SHP77 (cell line): ENCODE measurements at regions not wholly inside any gene's neighbourhood (a gene's known extent, or its start where the extent isn't known, plus 50 kb on each side); places are given as distances from the start of the nearest gene placed in this dataset.
"Not testable (repeated sequence)": the region's sequence is repeated elsewhere in the genome, so short reads cannot be mapped to it uniquely, and the experiment has no call there.

Source experiments
- DNase-seq, 2 experiments: peaks; one replicate each; lab custom pipeline; 2025; lab: John Stamatoyannopoulos, UW

GRCh38 chr13:80718970-80719369, 378.0 kb upstream of the SPRY2 start:
- no peak for DNase-seq

GRCh38 chr13:80717776-80718175, 376.9 kb upstream of the SPRY2 start:
- DNase-seq = no peak

- peak; percentile 51 for DNase-seq
Measured at GRCh38 chr13:80716610-80717081, 375.7 kb upstream of the SPRY2 start.

GRCh38 chr13:80712026-80712425, 371.1 kb upstream of the SPRY2 start:
- no peak for DNase-seq

GRCh38 chr13:80708791-80709190, 367.9 kb upstream of the SPRY2 start:
- DNase-seq = no peak

- DNase-seq = no peak
Measured at GRCh38 chr13:80707000-80707983, 366.4 kb upstream of the SPRY2 start.

GRCh38 chr13:80706164-80706471, 365.2 kb upstream of the SPRY2 start:
- no peak for DNase-seq

GRCh38 chr13:80705371-80706163, 364.6 kb upstream of the SPRY2 start:
- DNase-seq = no peak

- DNase-seq = no peak
Measured at GRCh38 chr13:80704369-80704768, 363.4 kb upstream of the SPRY2 start.

- no peak for DNase-seq
Measured at GRCh38 chr13:80695841-80696240, 354.9 kb upstream of the SPRY2 start.

GRCh38 chr13:80691814-80692213, 350.9 kb upstream of the SPRY2 start:
- DNase-seq = not testable (repeated sequence)

- DNase-seq = no peak
Measured at GRCh38 chr13:80690208-80690607, 349.3 kb upstream of the SPRY2 start.

GRCh38 chr13:80688593-80688992, 347.7 kb upstream of the SPRY2 start:
- no peak for DNase-seq

GRCh38 chr13:80685942-80686341, 345.0 kb upstream of the SPRY2 start:
- no peak for DNase-seq

GRCh38 chr13:80684217-80684991, 343.5 kb upstream of the SPRY2 start:
- DNase-seq = no peak

GRCh38 chr13:80680786-80681366, 339.9 kb upstream of the SPRY2 start:
- no peak for DNase-seq

- DNase-seq = no peak
Measured at GRCh38 chr13:80679423-80679822, 338.5 kb upstream of the SPRY2 start.

- no peak for DNase-seq
Measured at GRCh38 chr13:80677227-80677626, 336.3 kb upstream of the SPRY2 start.

- DNase-seq = not testable (repeated sequence)
Measured at GRCh38 chr13:80675442-80675841, 334.5 kb upstream of the SPRY2 start.

GRCh38 chr13:80671773-80672172, 330.8 kb upstream of the SPRY2 start:
- DNase-seq = no peak

- DNase-seq = no peak
Measured at GRCh38 chr13:80669112-80669511, 328.2 kb upstream of the SPRY2 start.

GRCh38 chr13:80668452-80668851, 327.5 kb upstream of the SPRY2 start:
- DNase-seq = no peak
